ENCODE measurements at regions not wholly inside any gene's neighbourhood (a gene's known extent, or its start where the extent isn't known, plus 50 kb on each side); places are given as distances from the start of the nearest gene placed in this dataset.
"Not testable (repeated sequence)": the region's sequence is repeated elsewhere in the genome, so short reads cannot be mapped to it uniquely, and the experiment has no call there.

GRCh38 chr6:84304881-84305280 is 77.4 kb upstream of the CEP162 start:
- no peaks in the 10 kb centered on the region for H3K9me3 ChIP-seq (ENCODE audit: low read depth, low read length)
- H4K20me1 ChIP-seq (ENCODE audit: insufficient read depth, low read length), result no peaks in the 10 kb centered on the region
- H3K27ac ChIP-seq (ENCODE audit: low read depth, low read length), result no peak overlapping the region
- no peaks in the 10 kb centered on the region for H3K27me3 ChIP-seq (ENCODE audit: insufficient read depth, low read length)
- H2AFZ ChIP-seq (ENCODE audit: low read length), result no peak overlapping the region
- H3K79me2 ChIP-seq (ENCODE audit: insufficient read depth, low read length), result no peaks in the 10 kb centered on the region
- no peaks in the 10 kb centered on the region for H3K4me1 ChIP-seq (ENCODE audit: insufficient read depth, low read length)
- no peaks in the 10 kb centered on the region for H3K36me3 ChIP-seq (ENCODE audit: insufficient read depth, low read length)
- H3K4me2 ChIP-seq (ENCODE audit: insufficient read depth, low read length), result no peak overlapping the region
- no peak for TF ChIP-seq CTCF (IDR thresholded peaks at IDR 0.05; ENCODE audit: extremely low read depth, low read depth, low read length)
- DNase-seq (ENCODE audit: insufficient read length, low spot score, missing footprints), result peak; percentile 45
- H3K4me3 ChIP-seq (ENCODE audit: insufficient read depth, low read length), result no peak overlapping the region

- not testable (repeated sequence) for H4K20me1 ChIP-seq (ENCODE audit: insufficient read depth, low read length); H3K79me2 ChIP-seq (ENCODE audit: insufficient read depth, low read length); H3K9me3 ChIP-seq (ENCODE audit: low read depth, low read length); H3K4me2 ChIP-seq (ENCODE audit: insufficient read depth, low read length); DNase-seq (ENCODE audit: insufficient read length, low spot score, missing footprints); H3K4me3 ChIP-seq (ENCODE audit: insufficient read depth, low read length); H3K36me3 ChIP-seq (ENCODE audit: insufficient read depth, low read length); H3K4me1 ChIP-seq (ENCODE audit: insufficient read depth, low read length); H2AFZ ChIP-seq (ENCODE audit: low read length); H3K27me3 ChIP-seq (ENCODE audit: insufficient read depth, low read length); H3K27ac ChIP-seq (ENCODE audit: low read depth, low read length)
These were observed 63.6 kb upstream of the CEP162 start for GRCh38 chr6:84291033-84291432.

- Histone ChIP-seq H3K27me3 (ENCODE audit: insufficient read depth, low read length) (no peaks in the 10 kb centered on the region), H3K27ac (ENCODE audit: low read depth, low read length) (no peak overlapping the region), H3K79me2 (ENCODE audit: insufficient read depth, low read length) (no peaks in the 10 kb centered on the region), H4K20me1 (ENCODE audit: insufficient read depth, low read length) (no peaks in the 10 kb centered on the region), H3K36me3 (ENCODE audit: insufficient read depth, low read length) (no peaks in the 10 kb centered on the region), H3K4me2 (ENCODE audit: insufficient read depth, low read length) (no peak overlapping the region), H3K4me1 (ENCODE audit: insufficient read depth, low read length) (peaks cover 16% of the 10 kb centered on the region), H3K4me3 (ENCODE audit: insufficient read depth, low read length) (no peak overlapping the region), H2AFZ (ENCODE audit: low read length) (peak overlapping the region; percentile 38), H3K9me3 (ENCODE audit: low read depth, low read length) (no peaks in the 10 kb centered on the region)
- TF ChIP-seq CTCF (IDR thresholded peaks at IDR 0.05; ENCODE audit: extremely low read depth, low read depth, low read length), result peak; percentile 50
- DNase-seq (ENCODE audit: insufficient read length, low spot score, missing footprints), result no peak
These were observed 57.1 kb upstream of the CEP162 start for GRCh38 chr6:84284428-84285049.

GRCh38 chr6:84282550-84282949 is 55.1 kb upstream of the CEP162 start:
- peak; percentile 78 for DNase-seq (ENCODE audit: insufficient read length, low spot score, missing footprints)
- Histone ChIP-seq H3K36me3 (ENCODE audit: insufficient read depth, low read length) (no peaks in the 10 kb centered on the region), H3K27me3 (ENCODE audit: insufficient read depth, low read length) (no peaks in the 10 kb centered on the region), H3K4me2 (ENCODE audit: insufficient read depth, low read length) (peak overlapping the region; percentile 65), H3K79me2 (ENCODE audit: insufficient read depth, low read length) (no peaks in the 10 kb centered on the region), H3K4me3 (ENCODE audit: insufficient read depth, low read length) (peak overlapping the region; percentile 17), H3K9me3 (ENCODE audit: low read depth, low read length) (no peaks in the 10 kb centered on the region), H3K27ac (ENCODE audit: low read depth, low read length) (no peak overlapping the region), H4K20me1 (ENCODE audit: insufficient read depth, low read length) (no peaks in the 10 kb centered on the region), H3K4me1 (ENCODE audit: insufficient read depth, low read length) (peaks cover 16% of the 10 kb centered on the region), H2AFZ (ENCODE audit: low read length) (peak overlapping the region; percentile 72)
- TF ChIP-seq CTCF (IDR thresholded peaks at IDR 0.05; ENCODE audit: extremely low read depth, low read depth, low read length), result no peak
